HG03469 (cell line): ENCODE measurements at regions not wholly inside any gene's neighbourhood (a gene's known extent, or its start where the extent isn't known, plus 50 kb on each side); places are given as distances from the start of the nearest gene placed in this dataset.
"Not testable (repeated sequence)": the region's sequence is repeated elsewhere in the genome, so short reads cannot be mapped to it uniquely, and the experiment has no call there.

Experiments
- ATAC-seq: cut with Tn5 transposase; IDR thresholded peaks from one replicate; pipeline ENCODE4 v1.9.1; 2021; ENCODE audit warnings: mild to moderate bottlenecking, moderate library complexity, moderate number of reproducible peaks; ENCODE audit not compliant: unreplicated experiment

GRCh38 chr9:38136386-38136785 lies 67.4 kb upstream of the SHB start:
- no peak for ATAC-seq

- no peak for ATAC-seq
Observed at GRCh38 chr9:38134611-38135237, 65.7 kb upstream of the SHB start.

GRCh38 chr9:38133595-38133994 lies 64.6 kb upstream of the SHB start:
- no peak for ATAC-seq

- ATAC-seq, result no peak
Observed at GRCh38 chr9:38132956-38133355, 63.9 kb upstream of the SHB start.

- ATAC-seq, result no peak
Observed at GRCh38 chr9:38131729-38132128, 62.7 kb upstream of the SHB start.

- no peak for ATAC-seq
Observed at GRCh38 chr9:38130724-38131123, 61.7 kb upstream of the SHB start.

- ATAC-seq, result no peak
Observed at GRCh38 chr9:38129366-38129765, 60.3 kb upstream of the SHB start.

GRCh38 chr9:38128752-38129270 lies 59.8 kb upstream of the SHB start:
- ATAC-seq, result no peak

GRCh38 chr9:38127271-38127839 lies 58.3 kb upstream of the SHB start:
- ATAC-seq, result no peak

GRCh38 chr9:38126730-38127129 lies 57.7 kb upstream of the SHB start:
- no peak for ATAC-seq

- ATAC-seq, result no peak
Observed at GRCh38 chr9:38125889-38126288, 56.9 kb upstream of the SHB start.

- ATAC-seq, result not testable (repeated sequence)
Observed at GRCh38 chr9:38123359-38123758, 54.3 kb upstream of the SHB start.

- ATAC-seq, result no peak
Observed at GRCh38 chr9:38120961-38121360, 51.9 kb upstream of the SHB start.

GRCh38 chr9:38119560-38120236 lies 50.7 kb upstream of the SHB start:
- ATAC-seq, result no peak

- no peak for ATAC-seq
Observed at GRCh38 chr9:38118862-38119438, 49.9 kb upstream of the SHB start.
